Activated naive CD4-positive, alpha-beta T cell treated with anti-CD3 and anti-CD28 coated beads for 36 hours (primary cell): ENCODE measurements at regions not wholly inside any gene's neighbourhood (a gene's known extent, or its start where the extent isn't known, plus 50 kb on each side); places are given as distances from the start of the nearest gene placed in this dataset.

ENCODE experiments used
- CTCF ChIA-PET: fragments of 350-600 bp; sonication (Branson Sonifier 250); formaldehyde crosslinking; loops from one replicate; lab custom pipeline; 2021; ENCODE audit warnings: antibody characterized with exemption; lab: Charles Lee
- DNase-seq: peaks from one replicate; pipeline ENCODE4 v3.0.0-alpha.2; 2020
- H3K27ac Mint-ChIP-seq: one replicate; pipeline ENCODE4 v1.8.0; 2021; ENCODE audit warnings: mild to moderate bottlenecking, mixed read lengths
- H3K27me3 Mint-ChIP-seq: one replicate; pipeline ENCODE4 v1.8.0; 2021; ENCODE audit warnings: low read depth, mixed read lengths
- H3K36me3 Mint-ChIP-seq: one replicate; pipeline ENCODE4 v1.8.0; 2021; ENCODE audit warnings: low read depth, mixed read lengths
- H3K4me1 Mint-ChIP-seq: one replicate; pipeline ENCODE4 v1.8.0; 2021; ENCODE audit warnings: low read depth, mixed read lengths
- H3K4me3 Mint-ChIP-seq: one replicate; pipeline ENCODE4 v1.8.0; 2021; ENCODE audit warnings: mild to moderate bottlenecking, moderate library complexity, mixed read lengths
- H3K9me3 Mint-ChIP-seq: one replicate; pipeline ENCODE4 v1.8.0; 2021; ENCODE audit warnings: mixed read lengths
- intact Hi-C: fragments of 100-400 bp; cut with micrococcal nuclease; formaldehyde crosslinking; loops from one replicate; pipeline ENCODE4 v1.15.1; 2023

DNA sequence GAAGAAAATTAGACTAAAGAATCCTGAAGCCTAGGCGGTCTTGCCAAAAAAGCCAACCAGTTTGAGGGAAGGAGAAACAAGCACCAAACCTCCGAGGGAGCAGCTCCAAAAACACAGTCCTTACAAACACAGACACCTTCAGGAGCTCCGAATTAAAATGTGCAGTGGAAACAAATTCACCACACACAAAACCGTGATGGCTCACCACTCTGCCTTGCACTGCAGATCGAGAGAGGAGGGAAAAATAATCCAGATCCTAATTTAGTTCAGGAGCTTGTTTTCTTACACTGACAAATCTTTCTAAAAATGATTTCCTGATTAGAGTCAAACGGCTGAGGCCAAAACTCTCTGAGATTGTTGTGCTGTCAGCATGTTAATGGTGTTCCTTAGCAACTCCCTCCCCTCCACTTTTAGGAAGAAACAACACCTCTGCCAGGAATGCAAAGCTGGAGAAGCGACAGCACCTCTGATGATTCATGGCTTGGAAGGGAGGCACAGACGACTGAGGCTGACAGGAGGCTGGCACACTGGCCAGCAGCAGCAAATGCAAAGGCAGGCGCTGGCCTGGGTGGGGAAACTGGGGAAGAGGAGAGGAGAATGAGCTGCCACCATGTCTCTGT is 249.4 kb upstream of the KLHL29 start:
- Mint-ChIP-seq H3K4me1 (peaks cover 3% of the 10 kb centered on the region), H3K27ac (no peak overlapping the region), H3K36me3 (no peaks in the 10 kb centered on the region), H3K4me3 (no peak overlapping the region), H3K9me3 (peaks cover 4% of the 10 kb centered on the region), H3K27me3 (peaks cover 13% of the 10 kb centered on the region)
- CTCF ChIA-PET = no interaction called here
- intact Hi-C loops = no loop called here
- DNase-seq = no peak

DNA sequence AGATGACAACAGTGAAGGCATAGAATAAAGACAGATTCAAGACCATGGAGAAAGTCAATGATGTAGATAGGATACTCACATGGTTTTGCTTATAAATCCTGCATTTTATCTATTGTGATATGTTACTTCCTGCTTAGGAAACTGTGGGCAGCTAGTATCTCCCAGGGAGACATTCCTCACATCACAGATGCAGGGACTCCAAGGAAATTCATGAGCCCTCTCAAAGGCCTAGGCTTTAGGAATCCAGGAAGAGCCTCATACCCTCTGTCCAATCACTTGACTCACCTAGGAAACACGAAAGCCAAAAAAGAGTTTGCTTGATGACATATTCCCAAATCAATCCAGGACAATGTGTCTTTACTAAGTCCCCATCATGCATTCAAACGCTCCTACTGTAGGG is 247.8 kb upstream of the KLHL29 start:
- H3K9me3 Mint-ChIP-seq = peaks cover 4% of the 10 kb centered on the region
- peaks cover 3% of the 10 kb centered on the region for H3K4me1 Mint-ChIP-seq
- H3K27me3 Mint-ChIP-seq = peaks cover 19% of the 10 kb centered on the region
- CTCF ChIA-PET = no interaction called here
- intact Hi-C loops = no loop called here
- no peak overlapping the region for H3K27ac Mint-ChIP-seq
- no peak overlapping the region for H3K4me3 Mint-ChIP-seq
- H3K36me3 Mint-ChIP-seq = no peaks in the 10 kb centered on the region
- DNase-seq = no peak

DNA sequence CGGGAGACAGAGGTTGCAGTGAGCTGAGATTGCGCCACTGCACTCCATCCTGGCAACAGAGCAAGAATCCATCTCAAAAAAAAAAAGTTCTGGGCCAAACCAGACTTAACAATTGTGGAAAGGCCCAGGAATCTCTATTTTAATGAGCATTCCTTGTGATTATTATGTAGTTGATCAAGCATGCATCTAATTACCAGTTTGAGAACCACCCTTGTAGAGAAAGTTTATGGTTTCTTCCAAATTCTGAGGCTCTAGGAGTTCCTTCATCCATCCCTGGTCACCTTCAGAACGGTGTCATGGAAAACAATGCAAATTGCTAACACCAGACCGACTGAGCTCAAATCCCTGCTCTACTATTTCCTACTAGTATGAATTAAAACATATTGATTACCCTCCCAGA is 246.3 kb upstream of the KLHL29 start:
- Mint-ChIP-seq H3K27ac (no peak overlapping the region), H3K4me3 (no peak overlapping the region), H3K27me3 (peaks cover 21% of the 10 kb centered on the region), H3K9me3 (no peaks in the 10 kb centered on the region), H3K4me1 (no peaks in the 10 kb centered on the region), H3K36me3 (no peaks in the 10 kb centered on the region)
- CTCF ChIA-PET = no interaction called here
- intact Hi-C loops = no loop called here
- DNase-seq = no peak

DNA sequence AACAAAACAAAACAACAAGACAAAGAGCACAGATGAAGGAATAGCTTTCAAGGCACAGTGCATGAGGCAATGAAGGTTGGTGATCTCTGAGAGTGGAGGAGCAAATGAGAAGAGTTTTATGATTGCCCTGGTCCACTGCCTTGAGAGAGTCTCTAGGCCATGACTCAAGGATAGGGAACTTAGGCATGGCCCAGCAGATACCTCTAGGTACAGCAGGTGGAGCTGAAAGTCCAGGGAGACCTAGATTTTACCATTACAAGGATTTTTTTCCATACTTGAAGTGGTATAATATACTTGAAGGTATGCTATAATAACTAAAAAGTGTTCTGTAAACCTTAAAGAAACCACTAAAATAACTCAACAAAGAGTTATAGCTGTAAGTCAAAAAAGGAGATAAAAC is 239.5 kb upstream of the KLHL29 start:
- no peak for DNase-seq
- Mint-ChIP-seq H3K9me3 (no peaks in the 10 kb centered on the region), H3K27me3 (peaks cover 32% of the 10 kb centered on the region), H3K36me3 (no peaks in the 10 kb centered on the region), H3K4me1 (no peaks in the 10 kb centered on the region), H3K27ac (no peak overlapping the region), H3K4me3 (no peak overlapping the region)
- intact Hi-C loops = no loop called here
- CTCF ChIA-PET = no interaction called here

DNA sequence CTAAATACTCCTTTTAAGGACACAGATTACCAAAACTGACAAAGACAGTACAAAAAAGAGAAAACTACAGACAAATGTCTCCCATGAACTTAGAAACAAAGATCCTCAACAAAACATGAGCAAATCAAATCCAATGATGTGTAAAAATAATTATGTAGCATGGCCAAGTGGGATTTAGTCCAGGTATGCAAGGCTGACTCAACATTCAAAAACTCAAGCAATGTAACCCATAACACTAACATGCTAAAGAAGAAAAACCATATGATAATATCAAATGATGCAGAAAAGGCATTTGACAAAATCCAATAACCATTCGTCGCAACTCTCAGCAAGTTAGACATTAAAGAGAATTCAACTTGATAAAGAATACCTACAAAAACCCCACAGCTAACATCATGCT is 239.0 kb upstream of the KLHL29 start:
- DNase-seq = no peak
- H3K4me1 Mint-ChIP-seq = no peaks in the 10 kb centered on the region
- no peaks in the 10 kb centered on the region for H3K9me3 Mint-ChIP-seq
- no peak overlapping the region for H3K27ac Mint-ChIP-seq
- H3K36me3 Mint-ChIP-seq = no peaks in the 10 kb centered on the region
- peaks cover 36% of the 10 kb centered on the region for H3K27me3 Mint-ChIP-seq
- intact Hi-C loops = no loop called here
- H3K4me3 Mint-ChIP-seq = no peak overlapping the region
- CTCF ChIA-PET = no interaction called here

DNA sequence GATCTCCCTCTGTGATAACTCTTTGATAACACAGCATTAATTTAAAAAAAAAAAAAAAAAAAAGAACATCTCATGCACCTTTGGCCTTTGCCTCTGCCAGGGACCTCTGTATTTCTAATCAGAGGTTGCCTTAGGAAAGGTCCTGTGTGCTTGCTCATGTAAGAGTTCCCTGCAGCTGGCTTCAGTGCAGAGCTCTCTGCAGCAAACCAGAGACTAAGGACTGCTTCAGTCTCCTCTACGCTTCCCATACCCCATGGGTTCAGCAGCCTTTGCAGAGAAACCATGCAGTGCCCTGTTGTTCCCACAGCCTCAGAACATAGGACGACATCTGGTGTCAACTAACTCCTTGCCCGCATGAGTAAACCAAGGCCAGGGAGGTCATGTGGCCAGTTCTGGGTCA is 236.6 kb upstream of the KLHL29 start:
- no peak for DNase-seq
- Mint-ChIP-seq H3K27ac (no peak overlapping the region), H3K4me1 (no peaks in the 10 kb centered on the region), H3K36me3 (no peaks in the 10 kb centered on the region), H3K27me3 (peaks cover 30% of the 10 kb centered on the region), H3K9me3 (no peaks in the 10 kb centered on the region), H3K4me3 (no peak overlapping the region)
- intact Hi-C loops = no loop called here
- CTCF ChIA-PET = no interaction called here

DNA sequence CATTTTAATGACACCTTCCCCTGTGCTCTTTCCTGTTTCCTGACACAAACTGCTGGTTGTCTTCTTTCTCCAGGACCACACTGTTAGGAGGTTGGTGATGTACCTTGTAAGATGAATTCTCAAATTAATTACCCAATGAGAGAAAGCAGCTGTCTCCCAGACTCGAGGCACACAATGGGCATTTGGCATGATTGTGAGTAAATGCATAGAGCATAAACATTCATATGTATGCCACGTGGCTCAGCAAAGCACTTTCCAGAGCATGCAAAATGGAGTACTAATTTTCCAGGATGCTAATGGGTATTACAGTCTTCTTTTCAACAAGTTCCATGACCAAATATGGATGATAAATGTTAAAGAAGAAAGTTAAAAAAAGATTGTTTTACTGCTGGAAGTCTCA is 235.2 kb upstream of the KLHL29 start:
- H3K4me3 Mint-ChIP-seq = no peak overlapping the region
- H3K36me3 Mint-ChIP-seq = no peaks in the 10 kb centered on the region
- no peak overlapping the region for H3K27ac Mint-ChIP-seq
- DNase-seq = no peak
- no peaks in the 10 kb centered on the region for H3K4me1 Mint-ChIP-seq
- intact Hi-C loops = no loop called here
- H3K27me3 Mint-ChIP-seq = peaks cover 30% of the 10 kb centered on the region
- H3K9me3 Mint-ChIP-seq = no peaks in the 10 kb centered on the region
- CTCF ChIA-PET = no interaction called here

DNA sequence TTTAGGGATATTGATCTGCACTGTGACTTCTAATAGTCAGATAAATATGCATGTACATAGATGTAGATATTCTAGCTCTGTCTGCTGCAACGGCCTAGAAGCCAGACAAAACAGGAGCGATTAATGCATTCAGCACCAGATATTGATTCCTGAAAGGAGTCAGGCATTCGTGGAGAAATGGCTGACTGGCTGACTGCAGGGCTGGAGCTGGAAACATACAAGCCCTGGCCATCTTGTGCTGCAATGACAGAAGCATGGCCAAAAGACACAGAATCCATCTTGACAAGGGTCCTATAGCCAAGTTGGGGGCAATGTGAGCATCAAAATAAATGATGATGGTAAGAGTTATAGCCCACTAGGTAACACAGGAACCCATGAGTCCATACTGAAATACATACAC is 231.5 kb upstream of the KLHL29 start:
- H3K4me3 Mint-ChIP-seq = no peak overlapping the region
- H3K4me1 Mint-ChIP-seq = no peaks in the 10 kb centered on the region
- no peak overlapping the region for H3K27ac Mint-ChIP-seq
- no peaks in the 10 kb centered on the region for H3K9me3 Mint-ChIP-seq
- no peak for DNase-seq
- intact Hi-C loops = no loop called here
- H3K36me3 Mint-ChIP-seq = no peaks in the 10 kb centered on the region
- peaks cover 12% of the 10 kb centered on the region for H3K27me3 Mint-ChIP-seq
- CTCF ChIA-PET = no interaction called here

DNA sequence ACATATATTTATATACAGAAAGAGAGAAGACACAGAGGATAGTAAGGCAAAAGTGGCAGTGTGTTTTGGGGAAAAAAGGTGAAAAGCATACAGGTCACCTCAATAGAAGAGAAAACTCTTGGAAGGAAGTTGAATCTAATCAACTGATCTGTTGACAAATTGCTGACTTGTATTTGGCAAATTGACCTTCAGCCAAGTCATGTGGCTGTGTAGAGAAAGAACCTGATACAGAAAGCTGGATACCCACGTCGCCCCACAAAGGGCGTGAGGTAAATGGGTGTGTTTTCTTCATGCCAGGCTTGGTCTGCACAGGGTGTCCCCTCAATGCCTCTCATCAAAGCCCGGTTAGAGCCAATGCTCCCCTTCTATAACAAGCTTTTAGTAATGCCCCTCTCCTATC is 230.0 kb upstream of the KLHL29 start:
- CTCF ChIA-PET = no interaction called here
- no peaks in the 10 kb centered on the region for H3K9me3 Mint-ChIP-seq
- H3K27ac Mint-ChIP-seq = no peak overlapping the region
- no peak for DNase-seq
- no peaks in the 10 kb centered on the region for H3K36me3 Mint-ChIP-seq
- peaks cover 8% of the 10 kb centered on the region for H3K27me3 Mint-ChIP-seq
- no peaks in the 10 kb centered on the region for H3K4me1 Mint-ChIP-seq
- intact Hi-C loops = no loop called here
- no peak overlapping the region for H3K4me3 Mint-ChIP-seq

DNA sequence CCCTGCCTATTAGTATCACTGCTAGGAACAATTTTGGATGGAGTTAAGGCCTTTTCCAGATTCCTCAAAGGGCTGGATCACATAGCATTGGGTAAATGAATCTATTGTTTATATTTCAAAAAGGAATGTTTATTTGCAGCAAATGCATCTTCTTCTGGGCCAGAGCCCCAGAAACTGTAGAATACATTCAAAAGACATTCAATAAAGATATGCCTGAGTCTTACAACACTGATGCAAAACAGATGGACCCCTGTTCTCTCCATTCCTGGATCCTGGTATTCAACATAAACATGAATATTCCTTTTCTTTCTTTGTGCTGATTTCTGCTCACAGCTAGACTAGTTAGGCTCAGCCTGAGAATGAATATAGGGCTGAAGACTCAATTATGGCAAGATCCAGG is 227.2 kb upstream of the KLHL29 start:
- no peak for DNase-seq
- CTCF ChIA-PET = no interaction called here
- H3K27ac Mint-ChIP-seq = no peak overlapping the region
- no peaks in the 10 kb centered on the region for H3K4me1 Mint-ChIP-seq
- H3K36me3 Mint-ChIP-seq = no peaks in the 10 kb centered on the region
- peaks cover 3% of the 10 kb centered on the region for H3K27me3 Mint-ChIP-seq
- intact Hi-C loops = no loop called here
- H3K4me3 Mint-ChIP-seq = no peak overlapping the region
- no peaks in the 10 kb centered on the region for H3K9me3 Mint-ChIP-seq

DNA sequence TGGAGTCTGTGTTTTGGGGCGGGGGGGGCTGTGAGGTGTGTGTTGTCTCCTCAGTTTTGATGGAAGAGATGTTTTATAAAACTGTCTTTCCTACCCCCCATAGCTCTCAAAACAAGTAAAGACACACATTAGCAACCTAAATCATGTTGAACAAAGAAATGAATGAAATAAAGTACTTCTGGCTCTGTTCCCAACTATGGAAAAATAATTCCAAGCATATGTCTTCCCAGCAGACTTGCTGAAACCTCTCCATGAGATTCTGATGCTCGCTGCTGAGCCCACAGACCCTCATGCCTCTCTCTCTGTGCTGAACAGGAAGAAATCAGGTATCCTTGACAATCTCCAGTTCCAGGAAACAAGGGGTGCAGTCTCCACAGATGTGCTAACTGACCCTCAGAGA is 226.7 kb upstream of the KLHL29 start:
- CTCF ChIA-PET = no interaction called here
- no peak for DNase-seq
- Mint-ChIP-seq H3K36me3 (no peaks in the 10 kb centered on the region), H3K4me3 (no peak overlapping the region), H3K9me3 (no peaks in the 10 kb centered on the region), H3K27ac (no peak overlapping the region), H3K4me1 (no peaks in the 10 kb centered on the region), H3K27me3 (peaks cover 3% of the 10 kb centered on the region)
- intact Hi-C loops = no loop called here

DNA sequence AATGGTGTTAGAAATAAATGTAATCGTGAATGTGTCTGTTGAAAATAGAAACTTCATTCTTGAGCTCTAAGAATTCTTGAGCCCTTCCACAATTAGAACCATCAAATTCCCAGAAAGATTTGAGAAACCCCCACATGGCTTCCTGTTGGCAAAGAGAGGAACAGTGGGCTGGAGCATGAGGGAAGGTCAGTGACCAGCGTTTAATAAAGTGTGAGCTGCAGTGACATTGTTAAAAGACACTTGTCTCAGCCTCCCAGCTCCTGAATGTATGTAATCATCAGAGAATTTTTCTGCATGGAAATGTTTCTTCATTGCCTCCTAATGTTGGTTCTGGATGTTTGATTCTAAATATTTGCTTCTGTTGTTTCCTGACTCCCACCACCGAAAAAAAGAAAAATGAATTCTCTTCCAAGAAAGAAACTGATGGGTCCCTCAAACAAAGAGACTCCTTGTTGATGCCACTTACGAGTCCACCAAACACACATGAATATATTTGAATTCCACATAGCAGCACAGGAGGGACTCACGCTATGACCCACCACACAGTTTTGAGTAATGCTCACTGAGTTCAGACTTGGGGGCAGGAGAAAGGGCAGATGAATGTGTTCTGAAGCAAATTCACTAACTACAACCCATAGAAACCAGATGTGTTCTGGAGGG is 225.1 kb upstream of the KLHL29 start:
- Mint-ChIP-seq H3K27me3 (peaks cover 5% of the 10 kb centered on the region), H3K9me3 (no peaks in the 10 kb centered on the region), H3K4me3 (no peak overlapping the region), H3K36me3 (no peaks in the 10 kb centered on the region), H3K27ac (no peak overlapping the region), H3K4me1 (no peaks in the 10 kb centered on the region)
- DNase-seq = no peak
- intact Hi-C loops = no loop called here
- CTCF ChIA-PET = no interaction called here

DNA sequence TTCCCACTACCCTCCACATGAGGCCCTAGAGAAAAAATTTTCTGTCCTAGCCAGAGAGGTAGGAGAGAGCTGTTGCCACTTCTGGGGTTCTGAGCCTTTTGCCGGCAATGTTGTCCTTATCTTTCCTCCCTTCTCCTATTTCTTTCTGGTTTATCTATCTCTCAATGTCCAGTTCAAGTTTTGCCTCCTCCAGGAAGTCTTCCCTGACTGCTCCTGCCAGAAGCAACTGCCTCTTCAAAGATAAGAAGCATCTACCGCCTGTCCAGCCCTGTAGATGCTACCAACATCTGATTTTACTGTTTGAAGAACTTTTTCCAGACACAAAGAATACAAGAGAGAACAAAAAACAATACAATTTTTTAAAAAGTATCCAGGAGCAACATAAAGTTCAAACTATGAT is 220.8 kb upstream of the KLHL29 start:
- Mint-ChIP-seq H3K4me3 (no peak overlapping the region), H3K9me3 (no peaks in the 10 kb centered on the region), H3K27me3 (peaks cover 21% of the 10 kb centered on the region), H3K4me1 (no peaks in the 10 kb centered on the region), H3K36me3 (no peaks in the 10 kb centered on the region), H3K27ac (no peak overlapping the region)
- intact Hi-C loops = no loop called here
- DNase-seq = no peak
- CTCF ChIA-PET = no interaction called here
